Right kidney (tissue), 1 donor: ENCODE measurements at regions not wholly inside any gene's neighbourhood (a gene's known extent, or its start where the extent isn't known, plus 50 kb on each side); places are given as distances from the start of the nearest gene placed in this dataset.

Experiments
- DNase-seq: peaks from one replicate; pipeline ENCODE4 v3.0.0-alpha.2; 2016

DNA sequence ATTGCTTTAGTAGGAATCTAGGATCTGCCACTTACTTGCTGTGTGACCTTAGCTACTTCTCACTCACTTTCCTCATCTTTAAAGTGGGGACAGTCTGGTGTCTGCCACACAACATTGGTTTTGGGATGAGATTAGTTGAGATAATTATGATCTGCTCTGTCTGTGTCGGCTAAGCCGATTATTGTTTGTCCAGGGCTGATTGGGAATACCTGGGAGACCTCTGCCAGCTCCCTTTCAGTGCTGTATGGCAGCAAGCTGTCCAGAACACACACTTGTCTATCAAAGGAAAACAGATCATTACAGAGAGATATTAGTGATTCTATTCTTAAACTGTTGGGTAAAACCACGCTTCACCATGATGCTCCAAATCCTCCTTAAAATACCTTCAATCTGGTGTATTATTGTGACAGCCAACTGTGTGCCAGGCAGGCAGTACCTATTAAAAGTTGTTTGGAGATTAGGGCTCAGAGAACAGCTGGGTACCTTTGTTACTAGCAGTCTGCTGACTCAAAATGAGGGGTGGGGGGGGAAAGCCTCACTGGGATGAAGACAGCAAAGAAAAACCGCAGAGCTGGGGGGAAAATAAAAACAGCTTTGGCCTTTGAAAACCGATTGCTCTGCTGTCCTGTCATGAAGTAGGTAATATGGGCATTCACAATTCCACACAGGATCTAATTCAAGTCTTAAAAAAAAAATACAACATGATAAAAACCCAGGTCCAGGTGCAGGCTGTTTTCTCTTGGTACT is 458.4 kb upstream of the C9orf72 start:
- no peak for DNase-seq

DNA sequence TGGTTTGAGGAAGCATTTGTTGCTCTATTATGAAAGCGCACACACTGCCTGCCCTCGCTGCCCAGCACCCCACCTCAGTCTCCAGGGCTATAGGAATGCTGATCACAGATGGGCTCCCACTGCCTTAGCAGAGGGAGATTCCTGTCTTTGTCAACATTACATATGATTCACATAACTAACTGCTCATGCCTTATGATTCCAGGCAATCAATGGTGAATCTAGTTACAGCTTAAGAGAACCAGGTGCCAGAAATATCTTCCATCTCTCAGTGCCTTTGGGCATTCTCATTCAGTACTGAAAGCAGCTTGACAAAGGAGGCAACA is 458.9 kb upstream of the C9orf72 start:
- no peak for DNase-seq

DNA sequence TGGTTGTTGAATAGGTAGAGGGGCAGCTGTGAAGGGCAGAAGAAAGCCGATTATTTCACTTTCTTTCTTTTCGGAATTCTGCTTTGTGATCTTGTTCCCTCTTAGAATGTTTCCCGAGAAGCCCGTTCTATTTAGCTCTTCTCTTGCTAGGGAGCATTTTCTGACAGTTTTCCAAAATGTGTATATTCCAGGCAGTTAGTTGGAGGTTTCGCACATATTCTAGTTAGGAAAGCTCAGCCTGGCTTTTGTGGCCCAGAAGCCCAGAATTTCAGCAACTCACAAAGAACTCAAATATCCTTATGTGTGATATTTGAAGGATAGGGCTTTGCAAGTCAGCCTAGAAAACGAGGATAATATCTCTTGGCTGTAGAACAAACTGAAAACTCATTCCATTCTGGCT is 461.0 kb upstream of the C9orf72 start:
- no peak for DNase-seq

DNA sequence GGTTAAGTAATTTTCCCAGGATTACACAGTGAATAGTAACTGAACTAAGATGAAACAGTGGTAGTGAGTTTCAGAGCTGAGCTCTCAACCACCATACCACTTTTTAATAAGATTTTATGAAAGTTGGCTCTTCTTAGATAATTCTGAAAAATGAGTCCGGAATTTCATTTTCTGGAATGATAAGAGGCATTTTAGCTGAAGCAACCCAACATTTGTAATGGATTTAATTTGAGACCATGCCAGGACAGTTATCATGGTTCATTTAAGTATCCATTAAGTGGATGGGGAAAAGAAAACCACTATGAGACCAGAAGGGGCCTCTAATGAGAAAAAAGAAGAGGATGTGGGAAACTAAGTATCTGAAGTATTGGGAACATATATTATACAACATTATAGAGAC is 464.7 kb upstream of the C9orf72 start:
- DNase-seq, result no peak

DNA sequence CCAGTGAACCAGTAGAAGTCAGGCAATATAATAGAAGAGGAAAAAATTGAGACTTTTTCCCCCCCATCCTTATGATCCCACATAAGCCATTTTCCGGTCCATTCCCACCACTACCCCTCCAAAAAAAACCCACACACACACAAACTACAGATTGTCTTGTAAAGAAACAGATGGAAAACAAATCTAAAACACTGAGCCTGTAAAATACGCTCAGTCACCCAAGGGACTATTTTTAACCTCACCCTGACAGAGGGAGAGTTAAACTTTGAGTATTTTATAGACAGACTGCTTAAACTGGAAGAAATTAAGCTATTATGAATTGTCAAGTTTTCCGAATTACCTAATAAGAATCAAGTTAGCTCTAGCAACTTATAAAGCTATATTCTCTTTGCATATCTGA is 471.8 kb upstream of the C9orf72 start:
- no peak for DNase-seq

DNA sequence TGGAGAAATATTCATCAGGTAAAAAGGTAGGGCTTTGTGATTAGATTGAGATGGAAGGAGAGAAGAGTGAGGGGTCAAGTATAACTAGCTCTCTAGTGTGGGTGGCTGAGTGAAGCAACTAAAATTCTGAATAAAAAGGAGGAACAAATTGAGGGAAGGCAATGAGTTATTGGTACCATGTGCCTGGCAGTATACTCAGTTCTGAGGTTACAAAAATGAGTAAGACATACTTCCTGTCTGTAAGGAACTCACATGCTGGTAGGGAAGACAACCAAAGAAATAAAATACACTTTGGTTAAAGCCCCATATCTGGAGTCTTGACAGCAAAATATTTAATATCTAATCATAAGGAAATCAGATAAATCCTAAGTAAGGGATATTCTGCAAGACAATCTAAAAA is 476.8 kb upstream of the C9orf72 start:
- no peak for DNase-seq

DNA sequence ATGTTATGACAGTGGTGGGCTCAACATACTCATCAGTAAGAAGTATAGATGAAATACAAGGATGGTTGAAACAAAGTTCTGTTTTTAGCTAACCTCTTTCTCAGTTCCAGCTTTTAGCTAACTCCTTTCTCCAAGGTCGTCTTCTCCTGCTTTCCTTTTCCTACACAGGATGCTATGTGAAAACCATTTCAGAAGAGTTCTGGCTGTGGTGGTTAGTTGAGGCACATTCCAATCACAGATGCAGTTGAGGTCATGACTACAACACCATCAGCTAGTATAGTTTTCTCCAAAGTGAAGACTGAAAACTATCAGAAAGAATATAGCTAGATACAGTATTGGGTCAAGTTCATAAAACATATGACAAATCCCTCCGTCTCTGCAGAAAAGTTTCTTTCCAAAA is 477.7 kb upstream of the C9orf72 start:
- no peak for DNase-seq

DNA sequence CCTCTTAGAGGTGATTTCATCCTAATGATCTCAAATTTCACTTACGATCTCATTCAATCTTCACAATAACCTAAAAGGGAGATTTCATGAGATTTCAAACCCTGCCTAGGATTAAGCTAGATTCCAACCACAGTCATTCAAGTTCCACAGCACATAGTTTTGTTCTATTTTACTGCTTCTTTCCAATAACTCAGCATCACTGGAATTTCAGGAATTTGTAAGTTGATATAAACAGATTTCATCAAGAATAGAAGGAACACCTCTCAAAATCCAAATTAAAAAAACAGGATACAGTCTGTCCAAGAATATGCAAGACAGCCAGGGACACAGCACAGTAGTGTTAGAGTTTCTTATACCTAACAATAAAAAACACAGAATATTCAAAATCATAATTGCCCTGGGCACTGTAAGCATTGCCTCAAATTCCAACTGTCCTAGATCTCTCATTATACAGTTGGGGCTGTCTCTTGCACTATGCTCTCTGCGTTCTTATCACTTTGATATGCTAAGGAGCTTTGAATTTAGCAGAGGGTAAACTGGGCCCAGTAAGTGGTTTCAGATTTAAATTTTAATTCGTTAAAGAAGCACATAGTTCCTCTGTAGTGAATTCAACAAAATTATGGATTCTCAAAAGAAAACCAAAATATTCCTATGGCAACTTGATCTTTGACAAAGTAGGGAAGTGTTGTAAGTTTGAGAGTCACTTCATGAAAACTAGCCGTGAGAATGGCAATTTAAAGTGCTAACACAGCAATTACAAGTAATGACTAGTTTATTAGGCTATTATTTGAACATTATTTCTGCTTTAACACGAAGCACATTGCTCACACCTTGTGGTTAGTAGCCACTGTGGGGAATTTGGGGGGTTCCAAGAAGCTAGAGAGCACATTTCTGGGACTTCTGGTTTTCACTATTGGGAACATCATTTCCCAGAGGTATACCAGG is 478.6 kb upstream of the C9orf72 start:
- no peak for DNase-seq

DNA sequence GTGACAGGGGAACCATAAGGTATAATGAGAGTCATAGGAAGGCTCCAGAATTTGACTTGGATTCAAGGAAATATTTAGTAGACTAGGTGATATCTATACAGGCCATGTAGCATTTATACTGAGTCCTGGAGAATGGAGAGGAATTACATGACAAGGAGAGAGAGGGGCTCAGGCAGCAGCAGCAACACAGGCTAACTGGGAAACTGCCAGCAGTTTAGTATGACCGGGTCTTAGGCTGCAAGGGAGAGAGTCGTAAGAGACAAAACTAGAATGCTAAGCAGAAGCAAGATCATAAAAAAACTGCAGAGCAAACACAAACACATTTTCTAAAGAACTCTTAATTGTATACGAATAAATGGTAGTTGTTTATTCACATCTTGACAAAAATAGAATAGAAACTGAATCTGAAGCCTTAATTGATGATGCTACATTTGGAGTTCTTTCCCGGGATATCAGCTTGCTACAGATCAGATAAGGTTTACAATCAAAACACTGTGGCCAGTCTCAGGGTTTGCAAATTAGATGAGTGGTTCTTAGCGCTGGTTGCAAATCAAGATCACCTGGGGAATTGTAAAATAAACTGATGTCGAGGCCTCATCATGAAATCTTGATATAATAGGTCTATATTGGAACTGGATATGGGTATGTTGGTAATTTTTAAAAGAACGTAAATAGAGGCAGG is 480.0 kb upstream of the C9orf72 start:
- DNase-seq, result no peak

DNA sequence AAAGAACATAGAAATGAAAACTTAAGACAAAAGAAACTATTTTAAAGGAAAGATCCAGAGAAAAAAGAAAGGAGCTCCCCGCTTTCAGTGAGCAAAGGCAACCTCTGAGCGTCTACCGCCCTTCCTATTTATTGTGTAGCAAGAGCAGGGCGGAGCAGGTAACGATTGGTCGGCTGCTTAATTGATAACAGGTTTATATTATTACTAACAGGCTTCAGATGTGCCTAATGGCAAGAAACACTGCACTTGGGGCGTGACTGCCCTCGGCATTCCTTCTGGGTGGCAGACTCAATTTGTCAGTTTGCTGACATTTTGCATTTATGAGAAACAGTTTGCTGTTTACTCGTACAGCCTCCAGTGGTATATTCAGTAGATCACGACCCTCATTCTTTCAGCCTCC is 482.7 kb upstream of the C9orf72 start:
- no peak for DNase-seq

DNA sequence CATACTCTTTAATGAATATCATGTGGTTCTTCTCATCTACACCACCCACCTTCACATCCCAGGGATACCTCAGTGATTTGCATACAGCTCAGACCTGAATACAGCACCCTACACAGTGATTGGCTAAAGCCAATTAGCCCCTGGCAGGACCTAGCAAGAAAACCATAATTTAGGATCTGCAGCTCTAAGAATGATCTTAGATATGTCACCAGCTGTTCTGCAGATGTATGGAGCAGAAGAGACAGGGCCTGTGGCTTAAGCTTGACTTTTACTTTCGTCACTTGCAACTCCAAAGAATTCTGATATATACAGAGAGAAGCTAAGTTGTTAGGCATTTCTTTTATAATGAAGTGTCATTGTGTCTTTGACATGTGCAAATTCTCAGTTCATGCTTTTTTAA is 483.2 kb upstream of the C9orf72 start:
- DNase-seq, result no peak

DNA sequence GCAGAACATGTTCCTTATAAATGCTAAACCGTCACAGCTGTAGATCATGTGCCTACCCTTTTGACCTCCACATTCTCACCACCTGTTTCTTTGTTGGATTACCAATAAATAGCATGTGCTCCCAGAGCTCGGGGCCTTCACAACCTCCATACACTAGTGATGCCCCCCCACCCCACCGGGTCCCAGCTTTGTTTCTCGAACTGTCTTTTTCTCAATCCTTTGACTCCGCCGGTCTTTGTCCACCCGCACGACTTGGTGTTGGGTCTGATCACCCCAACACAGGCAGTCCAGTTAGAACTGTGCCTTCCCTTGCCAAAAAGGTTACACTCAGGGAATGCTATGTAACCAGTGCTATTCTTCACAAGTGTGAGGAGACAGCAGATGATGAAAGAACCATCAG is 485.9 kb upstream of the C9orf72 start:
- DNase-seq, result no peak

DNA sequence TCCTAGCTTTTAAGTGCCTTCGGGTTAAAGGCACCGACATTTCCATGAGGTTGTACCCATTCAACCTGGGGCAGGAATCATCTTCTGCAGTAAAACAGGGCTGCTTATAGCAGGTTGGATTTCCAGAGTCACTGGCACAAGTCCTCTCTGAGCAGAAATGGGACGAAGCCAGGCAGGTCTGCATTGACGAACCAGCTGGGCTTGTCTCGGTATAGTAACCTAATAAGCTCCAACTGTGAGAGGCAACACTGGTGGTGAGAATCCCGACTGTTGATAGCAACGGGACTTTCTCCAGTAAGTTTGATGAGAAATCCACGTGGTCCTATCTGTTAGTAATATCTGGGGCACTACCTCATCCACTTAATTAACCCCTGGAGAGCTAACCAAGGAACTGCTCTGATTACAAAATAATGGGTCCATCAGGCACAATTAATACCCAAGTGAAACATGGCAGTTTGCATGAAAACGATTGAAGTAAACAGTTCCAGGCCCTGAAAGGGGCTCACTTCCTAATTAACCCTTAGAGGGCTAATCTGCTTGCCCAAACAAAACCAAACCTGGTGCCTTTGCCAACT is 491.0 kb upstream of the C9orf72 start:
- DNase-seq, result no peak

DNA sequence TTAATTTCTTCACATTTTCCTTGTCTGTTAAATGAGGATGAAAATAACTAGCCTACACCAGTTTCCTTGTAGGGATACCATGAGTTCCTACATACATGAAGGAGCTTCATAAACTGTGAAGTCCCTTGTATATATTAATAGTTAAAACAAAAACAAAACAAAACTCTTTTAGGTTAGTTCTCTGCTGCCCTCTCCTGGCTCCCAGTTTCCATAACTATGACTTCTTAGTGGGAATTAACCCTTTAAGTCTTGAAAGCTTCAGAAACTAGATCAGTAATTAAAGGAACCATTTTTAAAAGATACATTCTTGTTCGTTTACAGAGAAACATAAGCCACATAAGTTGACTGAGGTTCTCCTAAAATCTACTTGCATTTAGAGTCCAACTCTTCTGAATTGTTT is 500.0 kb upstream of the C9orf72 start:
- DNase-seq, result no peak

DNA sequence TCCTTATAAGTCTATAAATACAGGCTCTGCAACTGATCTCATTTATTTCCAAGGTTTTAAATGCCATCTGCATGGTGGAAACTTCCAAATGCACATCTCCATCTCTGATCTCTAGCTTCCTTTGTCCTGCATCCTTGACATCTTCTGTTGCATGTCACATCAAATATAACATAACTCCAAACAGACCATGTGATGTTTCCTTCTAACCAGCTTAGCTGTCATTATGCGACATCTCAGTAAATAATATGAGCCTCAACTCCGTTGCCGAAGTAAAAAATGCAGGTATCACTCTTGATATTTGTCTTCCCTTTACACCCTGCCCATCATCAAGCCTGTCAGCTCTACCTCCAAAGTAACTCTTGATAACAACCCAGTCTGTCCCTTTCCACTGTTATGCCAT is 506.4 kb upstream of the C9orf72 start:
- no peak for DNase-seq

DNA sequence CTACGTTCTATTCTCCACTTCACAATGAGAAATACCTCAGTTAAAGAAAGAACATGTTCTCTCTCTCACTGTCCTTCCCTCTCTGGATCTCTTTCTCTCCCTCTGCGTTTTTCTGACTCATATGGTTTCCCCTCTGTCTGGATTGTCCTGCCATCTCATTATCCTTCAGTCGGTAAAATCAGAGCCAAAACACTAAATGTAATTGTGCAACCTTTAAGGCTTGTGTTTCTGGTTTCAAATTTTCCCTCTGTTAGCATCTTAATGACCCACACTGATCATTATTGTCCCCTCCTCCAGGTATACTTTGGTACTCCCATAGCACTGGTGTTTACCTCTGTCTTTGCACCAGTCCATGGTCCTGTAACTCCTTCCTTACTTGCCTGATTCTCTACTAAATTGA is 509.4 kb upstream of the C9orf72 start:
- no peak for DNase-seq

DNA sequence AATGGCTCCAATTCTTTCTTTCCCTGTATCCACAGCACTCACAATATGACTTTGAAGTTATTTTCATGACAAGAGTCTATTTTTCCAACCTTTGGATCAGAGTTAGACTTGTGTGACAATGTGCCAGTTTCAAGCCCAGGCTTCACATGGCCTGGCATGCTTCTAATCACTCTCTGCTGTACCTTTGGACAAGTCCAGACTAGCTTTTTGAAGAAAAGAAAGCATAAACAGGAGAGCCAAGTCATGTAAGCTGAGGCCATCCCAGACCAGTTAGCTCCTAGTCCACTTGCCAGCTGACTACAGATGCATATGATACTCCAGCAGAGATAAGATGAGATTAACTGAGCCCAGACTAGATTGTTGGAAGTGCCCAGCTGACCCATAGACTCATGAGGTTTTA is 513.6 kb upstream of the C9orf72 start:
- DNase-seq, result no peak

DNA sequence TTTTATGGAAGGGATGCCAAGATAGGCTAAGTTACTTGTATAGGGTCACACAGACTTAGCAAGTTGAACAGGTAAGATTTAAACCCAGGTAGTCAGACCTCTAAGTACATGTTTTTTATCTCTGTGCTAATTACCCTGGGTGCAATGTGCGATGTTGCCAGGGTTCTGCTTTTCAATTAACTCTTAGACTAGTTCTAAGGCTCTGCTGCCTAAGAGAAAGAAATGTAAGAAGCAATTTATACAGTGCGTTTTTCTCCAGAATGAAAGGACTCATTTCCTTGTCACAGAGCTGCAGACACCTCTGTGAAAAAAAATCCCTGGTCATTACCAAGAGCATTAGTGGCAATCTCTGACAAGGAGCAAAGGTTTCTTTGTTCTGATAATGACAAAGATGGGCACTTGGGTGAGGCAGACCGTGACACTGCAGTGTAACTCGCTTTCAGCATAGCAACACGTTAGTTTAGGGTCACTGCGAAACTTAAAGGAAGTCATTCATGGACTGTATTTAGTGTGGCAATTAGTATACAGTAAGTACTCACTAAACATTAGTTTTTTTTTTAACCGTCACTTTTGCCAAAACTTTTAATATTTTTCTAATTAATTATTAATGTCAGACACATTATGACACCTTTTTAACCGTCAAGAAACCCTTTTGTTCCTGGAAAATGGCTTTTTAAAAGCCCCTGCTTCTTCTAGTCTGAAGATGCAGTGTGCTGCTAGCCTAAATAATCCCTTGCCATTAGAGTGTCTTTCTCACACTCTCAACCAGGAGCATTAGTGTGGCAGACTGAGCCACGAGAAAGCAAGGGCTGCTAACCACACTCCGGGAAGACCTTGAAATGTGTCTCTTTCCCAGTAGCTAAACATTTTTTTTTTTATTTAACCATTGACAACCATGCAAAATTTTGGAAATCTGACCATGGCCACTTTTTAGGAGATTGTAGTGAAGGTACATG is 520.0 kb upstream of the C9orf72 start:
- no peak for DNase-seq

DNA sequence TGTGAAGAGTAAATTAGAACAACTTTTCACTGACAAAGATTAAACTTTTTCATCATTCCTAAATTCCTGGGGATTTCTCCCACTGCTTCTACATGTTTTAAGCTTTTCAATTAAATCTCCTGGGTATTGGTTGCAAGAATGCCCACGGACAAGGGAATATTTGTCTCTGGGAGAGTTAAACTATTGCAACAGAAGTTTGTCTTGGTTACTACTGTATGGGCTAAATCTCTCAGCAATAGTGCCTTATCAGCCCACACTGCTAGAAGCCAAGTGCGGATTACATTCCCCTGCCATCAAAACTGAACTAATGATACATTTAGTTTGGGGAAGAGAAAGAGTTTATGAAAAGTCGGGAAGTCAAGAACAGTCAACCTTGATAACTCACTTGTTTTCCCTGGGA is 528.2 kb upstream of the C9orf72 start:
- no peak for DNase-seq

DNA sequence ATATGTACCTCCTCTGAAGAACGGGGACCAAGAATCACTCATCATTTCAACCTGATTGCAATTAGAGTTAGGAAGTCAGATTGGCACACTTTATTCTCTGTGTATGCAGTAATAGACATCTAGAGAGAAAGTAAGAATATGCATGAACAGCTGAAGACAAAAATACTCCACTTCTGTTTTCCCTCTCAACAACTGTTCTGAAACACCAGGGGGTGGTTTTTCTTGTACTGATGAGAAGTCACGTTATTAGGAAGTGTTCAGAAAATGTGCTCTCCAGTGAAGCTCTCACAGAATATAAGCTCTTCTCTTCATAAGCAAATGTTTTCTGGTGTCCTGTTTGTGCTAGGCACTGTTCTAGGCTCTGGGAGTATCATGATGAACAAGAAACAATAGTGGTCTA is 531.7 kb upstream of the C9orf72 start:
- DNase-seq, result no peak

DNA sequence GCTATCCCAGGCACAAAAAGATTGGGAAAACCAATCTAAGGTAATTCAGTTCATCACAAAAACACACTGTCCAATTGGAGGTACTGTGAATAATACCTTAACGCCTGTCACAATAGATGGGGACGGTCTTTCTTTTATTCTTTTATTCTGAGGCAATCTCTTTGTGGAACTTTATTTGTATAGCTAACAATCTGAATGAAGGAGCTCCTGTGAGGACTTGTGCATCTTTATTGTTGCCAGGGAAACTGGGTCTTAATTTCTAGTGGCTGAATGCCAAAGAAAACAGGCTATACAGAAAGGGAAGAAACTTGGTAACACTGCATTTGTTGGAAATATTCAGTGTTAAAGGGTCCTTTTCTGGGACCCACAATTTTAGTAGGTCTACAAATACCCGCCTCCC is 546.9 kb upstream of the C9orf72 start:
- DNase-seq, result no peak

DNA sequence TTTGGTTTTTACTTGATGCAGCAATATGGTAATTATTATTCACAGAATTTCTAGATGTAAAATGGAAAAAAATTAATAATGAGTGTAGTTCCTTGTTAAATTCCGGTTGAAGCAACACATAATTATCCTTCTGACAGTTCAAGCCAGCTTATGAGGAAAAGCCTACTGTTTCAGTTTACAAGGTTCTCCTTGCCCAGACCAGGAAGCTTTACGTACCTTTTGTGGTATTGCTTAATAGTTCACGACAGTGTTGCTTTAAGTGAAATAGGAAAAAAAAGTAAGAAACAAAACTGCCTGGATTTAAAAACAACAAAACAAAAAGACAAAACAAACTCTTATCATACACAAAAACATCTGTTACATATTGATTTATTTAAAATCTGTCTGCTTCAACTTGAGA is 547.3 kb upstream of the C9orf72 start:
- no peak for DNase-seq
